Stimulated activated CD4-positive, alpha-beta T cell treated with anti-CD3 and anti-CD28 coated beads, Interleukin-4, amount 100 ng/mL, for 4 hours (primary cell): ENCODE measurements at regions not wholly inside any gene's neighbourhood (a gene's known extent, or its start where the extent isn't known, plus 50 kb on each side); places are given as distances from the start of the nearest gene placed in this dataset.

Source experiments
- DNase-seq, 2 experiments: peaks; one replicate each; pipeline ENCODE4 v3.0.0-alpha.2; 2020

DNA sequence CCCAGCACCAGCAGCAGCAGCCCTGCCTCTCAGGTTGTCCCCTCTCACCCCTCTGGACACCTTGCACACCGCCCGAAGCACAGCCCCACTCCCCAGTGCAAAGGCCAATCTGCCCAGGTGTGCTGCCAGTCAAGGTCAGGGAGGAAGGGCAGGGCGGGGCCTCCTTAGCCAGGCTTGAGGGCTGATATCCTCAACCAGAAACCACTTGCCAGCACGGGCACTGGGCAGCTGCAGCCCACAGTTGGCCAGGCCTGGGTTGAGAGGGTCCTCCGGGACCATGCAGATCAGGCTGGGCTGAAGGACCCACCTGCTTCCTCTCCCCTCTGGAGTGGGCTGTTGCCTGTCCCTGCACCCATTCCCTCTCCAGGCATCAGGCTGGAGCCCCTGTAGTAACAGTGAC is 588.3 kb downstream of the NPHP4 start:
- no peak for DNase-seq

DNA sequence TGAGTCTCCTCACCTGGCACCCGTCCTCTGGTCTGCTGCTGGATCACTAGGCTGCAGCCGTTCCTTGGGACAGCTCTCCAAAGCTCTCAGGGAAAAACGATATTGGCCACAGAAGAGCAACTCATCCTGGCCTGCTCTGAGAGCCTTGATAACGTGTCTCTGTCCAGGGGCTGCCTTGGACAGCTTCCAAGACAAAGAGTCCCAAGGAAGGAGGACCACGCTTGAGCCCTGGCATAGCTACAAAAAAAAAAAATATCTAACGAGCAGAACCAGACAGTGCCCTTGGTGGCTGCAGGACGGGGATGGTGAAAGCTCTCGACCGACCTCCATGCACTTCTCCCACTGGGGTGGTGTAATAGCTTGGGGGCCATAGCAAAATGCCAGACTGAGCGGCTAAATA is 589.6 kb downstream of the NPHP4 start:
- DNase-seq: no peak

DNA sequence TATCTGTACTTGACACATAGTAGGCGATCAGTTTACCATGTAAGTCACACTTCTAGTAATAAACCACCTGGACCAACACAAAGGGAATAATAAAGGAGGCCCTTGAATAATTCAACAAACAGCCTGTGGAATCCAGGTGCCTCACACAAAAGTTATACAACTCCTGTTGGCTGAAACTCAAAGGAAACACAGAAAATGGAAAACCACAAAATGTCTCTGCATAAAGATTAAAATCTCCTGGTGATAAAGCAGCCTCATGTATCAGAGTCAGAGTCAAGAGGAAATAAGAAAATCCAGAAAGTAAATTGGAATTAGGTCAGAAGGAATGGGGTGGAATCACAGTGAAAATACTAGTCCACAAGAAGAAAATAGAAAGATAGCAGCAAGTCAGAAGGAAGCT is 592.5 kb downstream of the NPHP4 start:
- DNase-seq: no peak

DNA sequence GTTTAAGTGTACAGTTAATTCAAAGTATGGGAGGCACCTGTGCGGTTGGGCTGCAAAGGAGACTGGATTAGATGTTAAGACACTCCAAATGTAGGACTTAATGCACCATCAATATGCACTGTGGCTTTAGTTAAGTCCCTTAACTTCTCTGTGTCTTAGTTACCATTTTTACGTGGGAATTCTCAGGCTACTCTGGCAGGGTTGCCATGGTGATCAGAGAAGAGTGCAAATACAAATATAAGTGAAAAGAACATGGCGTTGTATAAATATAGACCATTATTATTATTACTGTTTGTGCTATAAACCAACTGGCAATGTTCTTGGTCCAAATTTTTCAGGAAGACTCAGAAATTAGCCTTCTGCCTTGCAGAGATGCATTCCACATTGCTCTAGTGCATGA is 595.6 kb downstream of the NPHP4 start:
- DNase-seq: no peak

DNA sequence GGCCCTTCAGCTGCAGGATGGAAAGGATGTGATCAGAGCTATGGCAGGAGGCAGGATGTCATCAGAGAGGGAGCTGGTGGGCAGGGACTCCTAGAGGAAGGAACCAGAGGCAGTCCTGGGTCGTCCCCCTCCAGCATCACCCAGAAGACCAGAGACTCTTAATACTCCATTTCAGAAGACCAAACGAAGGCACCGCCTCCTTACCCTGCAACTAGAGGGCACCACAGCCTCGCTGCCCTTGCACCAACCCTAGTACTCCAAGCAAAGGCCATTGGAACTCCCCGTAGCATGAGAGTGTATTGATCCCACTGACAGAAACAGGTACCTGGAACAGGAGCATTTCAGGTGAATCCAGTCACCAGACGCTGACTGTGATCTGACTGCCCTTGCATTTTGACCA is 598.1 kb downstream of the NPHP4 start:
- no peak for DNase-seq

DNA sequence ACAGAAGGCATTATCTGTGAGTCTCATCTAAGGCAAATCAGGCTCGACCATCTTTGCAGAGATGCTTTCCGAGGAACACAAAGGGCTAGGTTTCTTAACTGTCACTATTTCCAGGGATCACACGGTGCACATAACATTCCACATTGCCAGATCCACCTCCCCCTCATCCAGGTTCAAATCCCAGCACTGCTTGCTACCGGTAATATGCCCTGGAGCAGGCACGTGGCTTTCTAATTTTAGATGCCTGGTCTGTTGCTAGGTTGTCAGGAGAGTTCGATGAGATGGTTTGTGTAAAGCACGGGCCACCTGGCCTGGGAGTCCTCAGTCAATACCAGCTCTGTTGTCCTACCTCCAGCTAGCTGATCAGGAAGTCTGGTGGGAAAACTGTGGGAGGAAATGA is 598.6 kb downstream of the NPHP4 start:
- DNase-seq: no peak

DNA sequence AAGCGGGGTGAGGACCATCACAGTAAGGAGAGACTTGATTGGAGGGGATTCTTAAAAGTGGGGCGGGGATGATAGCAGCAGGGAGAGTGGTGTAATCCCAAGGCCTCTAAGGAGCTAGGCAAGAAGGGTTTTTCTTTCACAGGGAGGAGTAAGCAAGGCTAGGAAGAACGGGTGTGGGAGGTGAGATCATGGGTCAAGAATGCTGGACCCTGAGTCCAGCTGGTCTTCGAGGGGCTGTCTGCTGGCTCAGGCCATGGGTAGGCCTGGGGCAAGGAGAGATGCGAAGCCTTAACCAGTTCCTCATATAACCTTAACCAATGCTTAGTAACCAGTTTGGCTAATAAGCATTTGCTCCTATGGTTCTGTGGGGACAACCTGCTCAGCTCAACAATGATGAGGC is 599.1 kb downstream of the NPHP4 start:
- no peak for DNase-seq

DNA sequence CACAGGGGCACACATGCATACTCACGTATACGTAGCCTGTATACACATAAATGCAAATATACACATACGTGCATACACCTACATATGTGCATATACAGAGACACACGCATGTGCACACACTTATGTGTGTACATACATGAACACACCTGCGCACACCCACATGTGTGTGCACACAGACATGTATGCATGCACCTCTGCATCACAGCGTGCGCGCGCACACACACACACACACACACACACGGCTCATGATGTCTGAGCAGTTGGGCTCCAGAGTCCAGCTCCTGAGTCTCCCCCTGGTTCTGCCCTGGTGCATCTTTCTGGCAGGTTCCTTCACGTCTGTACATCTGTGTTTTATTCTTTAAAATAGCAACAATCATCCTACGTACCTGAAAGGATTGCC is 600.5 kb downstream of the NPHP4 start:
- DNase-seq: no peak

DNA sequence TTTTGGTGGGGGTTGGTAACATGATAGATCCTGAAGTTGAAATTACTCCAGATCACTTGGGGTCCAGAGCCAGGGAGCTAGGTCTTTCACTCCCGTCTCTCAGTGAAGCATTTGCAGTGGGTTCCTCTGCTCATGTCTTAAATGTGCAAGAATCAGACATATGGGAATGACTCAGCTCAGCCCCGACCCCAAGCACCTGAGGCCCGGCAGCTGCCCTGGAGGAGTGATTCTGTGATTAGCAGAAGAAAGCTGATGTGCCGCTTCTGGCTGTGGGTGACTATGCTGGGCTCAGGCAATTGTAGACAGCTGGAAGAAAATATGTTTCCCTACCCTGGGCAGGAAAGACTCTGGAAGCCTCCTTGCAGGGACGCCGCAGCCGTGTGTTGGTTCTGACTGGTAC is 601.7 kb downstream of the NPHP4 start:
- no peak for DNase-seq

DNA sequence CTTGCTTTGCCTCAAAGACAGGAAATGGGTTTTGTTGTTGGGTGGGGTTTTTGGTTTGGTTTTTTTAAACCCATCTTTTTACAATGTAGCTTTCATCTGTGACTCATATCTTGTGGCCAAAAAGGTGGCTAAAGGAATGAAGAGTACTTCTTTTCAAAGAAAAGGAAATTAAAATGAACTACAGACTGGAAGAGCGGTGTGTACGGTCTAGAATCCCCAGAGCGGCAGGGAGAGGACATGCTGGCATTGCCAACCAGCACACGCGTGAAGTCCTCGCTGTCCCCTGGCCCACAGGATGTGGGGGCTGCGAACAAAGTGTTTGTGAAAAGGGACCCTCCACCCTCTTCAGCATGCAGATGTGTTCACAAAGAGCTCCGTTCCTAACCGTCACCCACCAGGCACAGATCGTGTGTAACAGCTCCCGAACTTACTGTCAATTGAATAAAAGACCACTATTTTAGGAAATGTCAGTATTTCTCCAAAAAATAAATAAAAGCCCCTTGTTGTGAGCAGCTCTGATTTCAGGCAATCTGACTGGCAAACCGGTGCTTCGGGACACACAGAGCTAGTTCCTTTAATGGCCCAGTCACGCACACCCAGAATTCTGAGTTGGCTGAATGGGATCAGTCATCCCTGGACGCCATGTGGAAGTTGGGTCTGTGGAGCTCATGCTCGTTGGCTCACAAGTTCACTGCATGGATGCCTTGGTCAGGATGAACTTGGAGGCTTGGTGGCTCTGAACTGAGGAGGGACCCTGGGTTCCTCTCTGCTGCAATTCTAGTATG is 602.9 kb downstream of the NPHP4 start:
- no peak for DNase-seq

DNA sequence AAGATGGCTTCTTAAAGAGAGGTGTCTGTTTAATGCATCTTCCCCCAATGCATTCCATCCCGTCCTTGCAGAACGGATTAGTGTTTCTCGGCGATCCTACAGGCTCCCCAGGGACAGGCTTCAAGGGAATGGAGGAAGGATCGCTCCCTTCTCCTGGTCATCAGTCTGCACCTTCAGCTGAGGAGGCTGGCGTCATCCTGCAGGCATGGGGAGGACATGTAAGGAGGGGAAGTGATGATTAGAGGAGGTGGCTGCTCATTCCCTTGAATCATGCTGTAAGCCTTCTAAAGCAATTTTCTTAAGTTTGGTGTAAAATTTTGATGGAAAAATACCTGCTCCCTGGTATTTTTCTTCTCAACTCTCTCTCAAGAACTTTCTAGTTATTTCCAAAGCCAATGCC is 603.6 kb downstream of the NPHP4 start:
- no peak for DNase-seq

DNA sequence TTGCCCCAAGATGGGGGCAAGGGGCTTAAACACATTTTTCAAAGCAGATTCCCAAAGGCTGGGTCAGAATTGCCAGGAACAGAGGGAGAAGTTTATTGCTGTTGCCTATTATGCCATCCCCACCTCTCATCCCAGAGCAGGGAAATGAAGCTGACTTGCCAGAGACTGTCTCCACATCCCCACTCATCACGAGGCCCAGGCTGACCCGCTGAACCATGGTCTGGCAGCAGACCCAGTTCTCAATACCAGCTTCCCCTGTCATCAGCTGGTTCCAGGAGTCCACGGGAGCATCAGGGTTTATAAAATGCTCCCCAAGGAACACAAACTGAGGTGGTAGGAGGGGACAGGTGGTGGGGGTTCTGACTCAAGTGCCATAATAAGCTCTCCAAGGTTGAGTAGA is 605.9 kb downstream of the NPHP4 start:
- DNase-seq: no peak

DNA sequence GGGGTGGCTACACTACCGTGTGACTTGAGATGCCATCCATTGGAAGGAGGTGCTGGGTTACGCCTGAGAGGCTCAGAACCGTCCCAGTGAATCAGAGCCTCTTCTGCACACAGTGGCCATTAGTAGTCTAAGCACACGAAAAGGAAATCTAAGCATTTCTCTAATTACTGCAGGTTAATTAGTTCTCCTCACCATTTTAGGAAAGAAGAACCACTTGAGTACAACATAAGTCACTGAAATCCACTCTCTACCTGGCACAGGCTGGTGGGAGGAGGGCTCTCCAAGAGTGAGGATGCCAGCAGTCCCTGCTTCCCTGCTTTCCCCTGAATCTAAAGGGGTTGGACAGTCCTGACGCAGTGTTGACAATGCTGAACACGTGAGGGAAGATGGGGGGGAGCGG is 606.3 kb downstream of the NPHP4 start:
- no peak for DNase-seq

DNA sequence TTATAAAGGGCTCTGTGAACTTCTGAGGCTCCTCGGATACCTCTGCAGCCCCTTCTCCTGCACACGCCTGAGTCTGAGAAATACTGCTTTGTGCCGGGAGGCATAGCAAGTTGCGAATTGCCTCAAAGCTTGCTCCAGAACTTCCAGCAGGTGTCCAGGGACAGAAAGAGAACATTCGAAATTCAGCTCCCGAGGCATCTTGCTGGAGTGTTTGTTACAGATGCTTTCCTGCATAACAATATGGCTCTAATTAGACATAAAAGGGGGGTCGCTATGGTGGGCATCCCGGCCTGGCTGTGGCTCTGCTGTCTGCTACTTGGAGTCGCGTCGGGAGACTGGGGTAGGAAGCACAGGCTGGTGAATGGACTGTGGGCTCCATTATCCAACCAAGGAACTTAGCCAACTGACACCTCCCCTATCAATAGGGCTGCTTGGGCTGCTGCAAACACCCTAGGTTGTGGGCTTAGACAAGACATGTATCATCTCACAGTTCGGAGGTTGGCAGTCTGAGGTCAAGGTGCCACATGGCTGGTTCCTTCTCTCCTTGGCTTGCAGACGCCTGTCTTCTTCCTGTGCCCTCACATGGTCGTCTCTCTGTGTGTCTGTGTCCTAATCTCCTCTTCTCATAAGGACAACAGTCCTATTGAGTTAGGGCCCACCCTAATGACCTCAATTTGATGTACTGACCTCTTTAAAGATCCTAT is 607.0 kb downstream of the NPHP4 start:
- no peak for DNase-seq

DNA sequence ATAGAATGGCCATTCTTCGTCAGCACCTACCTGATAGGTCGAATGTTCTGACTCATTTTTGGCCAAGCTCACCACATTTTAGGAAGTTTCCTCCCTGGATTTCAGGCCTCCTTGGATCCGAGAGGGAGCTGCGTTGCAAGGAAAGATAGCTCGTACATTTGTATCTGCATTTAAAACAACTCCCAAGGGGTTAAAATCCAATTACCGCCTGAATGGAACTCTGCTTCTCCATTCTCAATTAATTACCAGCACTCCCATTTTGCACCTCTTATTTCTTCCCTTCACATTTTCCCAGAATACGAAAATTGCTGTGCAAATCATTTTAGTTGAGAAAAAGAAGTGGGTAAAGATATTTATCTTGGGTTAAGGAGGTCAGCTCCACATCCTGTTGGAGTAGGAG is 610.7 kb downstream of the NPHP4 start:
- no peak for DNase-seq

DNA sequence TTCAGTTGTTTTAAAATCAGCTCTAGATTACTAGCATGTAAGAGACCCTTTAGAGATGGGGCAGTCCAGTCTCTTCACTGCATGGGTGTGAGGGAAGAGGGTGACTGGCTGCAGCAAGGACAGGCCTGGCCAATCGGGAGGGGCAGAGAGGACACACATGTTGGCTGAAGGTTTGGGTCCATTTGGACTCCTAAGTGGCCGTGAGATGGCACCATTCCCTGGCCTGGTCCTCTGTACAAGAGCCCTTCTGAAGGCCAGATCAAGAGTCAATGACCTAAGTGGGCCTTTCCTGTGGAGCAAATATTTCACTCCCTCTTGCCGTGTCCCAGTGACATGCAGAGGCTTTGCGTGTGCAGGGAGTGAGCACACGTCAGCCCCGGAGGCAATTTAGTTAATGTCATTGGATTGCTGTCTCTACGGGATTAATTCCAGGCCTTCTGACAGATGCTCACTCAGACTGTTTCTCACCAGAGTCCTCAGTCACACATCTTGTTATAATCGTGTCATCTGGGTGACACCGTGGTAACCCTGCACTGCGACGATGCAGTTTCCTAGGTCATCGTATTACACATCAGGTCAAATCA is 613.0 kb downstream of the NPHP4 start:
- no peak for DNase-seq

DNA sequence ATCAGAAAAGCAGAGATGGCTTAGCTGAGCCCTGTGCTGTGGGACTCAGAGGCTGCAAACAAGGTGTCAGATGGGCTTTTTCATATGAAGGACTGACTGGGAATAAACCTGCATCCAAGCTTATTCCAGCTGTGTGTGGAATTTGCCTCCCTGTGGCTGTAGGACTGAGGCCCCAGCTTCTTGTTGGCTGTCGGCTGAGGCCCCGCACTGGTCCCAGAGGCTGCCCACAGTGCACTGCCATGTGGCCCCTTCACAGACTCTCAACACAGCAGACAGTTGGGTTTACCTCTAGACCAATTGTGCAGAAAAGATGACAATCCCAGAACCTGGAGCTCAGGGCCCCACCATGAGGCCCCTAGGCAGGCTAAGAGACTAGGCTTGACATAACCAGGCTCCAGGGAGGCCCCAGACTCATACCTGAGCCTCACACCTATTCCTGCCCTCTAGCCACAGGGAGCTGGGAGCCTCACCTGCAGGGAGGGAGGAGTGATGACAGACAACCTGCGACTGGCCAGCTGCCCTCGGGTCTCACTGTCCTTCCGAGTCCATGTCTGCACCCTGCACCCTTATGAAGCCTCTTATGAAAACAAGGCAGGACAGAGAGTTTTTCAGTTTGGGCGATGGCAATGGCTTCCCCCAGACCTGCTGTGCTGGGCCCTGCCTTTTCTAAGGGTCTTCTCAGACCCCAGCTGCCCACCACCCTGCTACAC is 615.5 kb downstream of the NPHP4 start:
- DNase-seq: no peak

DNA sequence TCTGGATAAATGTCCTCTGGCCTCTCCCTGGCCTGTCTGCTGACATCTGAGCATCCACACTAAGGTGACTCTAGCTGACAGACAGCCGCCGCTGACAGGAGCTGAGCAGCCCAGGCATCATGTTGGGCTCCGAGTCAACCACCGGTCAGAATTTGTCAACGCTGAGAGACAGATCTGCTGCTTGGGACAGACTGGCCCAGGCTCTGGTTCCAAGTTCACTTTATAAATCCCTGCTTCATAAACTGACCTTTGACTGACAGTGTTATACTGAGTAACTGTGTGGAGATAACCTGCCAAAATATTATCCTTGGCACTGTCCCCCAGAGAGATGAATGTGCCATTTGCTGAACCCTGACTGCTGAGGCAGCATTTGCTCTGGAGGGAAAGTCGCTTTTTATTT is 616.7 kb downstream of the NPHP4 start:
- DNase-seq: no peak

DNA sequence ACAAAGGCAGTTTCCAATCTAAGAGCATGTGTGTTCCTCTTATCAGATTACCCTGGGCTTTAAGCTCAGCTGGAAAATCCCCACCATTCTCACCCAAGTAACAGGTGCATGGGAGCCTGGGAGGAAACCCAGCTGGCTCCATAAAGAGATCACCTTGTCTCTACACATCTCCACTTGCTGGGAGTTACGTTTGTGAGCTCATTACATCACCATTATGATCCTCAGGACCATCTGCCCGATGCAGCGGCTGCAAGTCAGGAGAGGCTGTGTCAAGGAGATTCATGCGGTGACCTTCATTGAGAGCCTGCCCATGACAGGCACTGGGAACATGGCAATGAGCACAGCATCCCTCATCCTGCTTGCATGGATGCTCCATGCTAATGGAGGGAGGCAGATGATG is 618.0 kb downstream of the NPHP4 start:
- DNase-seq: no peak

DNA sequence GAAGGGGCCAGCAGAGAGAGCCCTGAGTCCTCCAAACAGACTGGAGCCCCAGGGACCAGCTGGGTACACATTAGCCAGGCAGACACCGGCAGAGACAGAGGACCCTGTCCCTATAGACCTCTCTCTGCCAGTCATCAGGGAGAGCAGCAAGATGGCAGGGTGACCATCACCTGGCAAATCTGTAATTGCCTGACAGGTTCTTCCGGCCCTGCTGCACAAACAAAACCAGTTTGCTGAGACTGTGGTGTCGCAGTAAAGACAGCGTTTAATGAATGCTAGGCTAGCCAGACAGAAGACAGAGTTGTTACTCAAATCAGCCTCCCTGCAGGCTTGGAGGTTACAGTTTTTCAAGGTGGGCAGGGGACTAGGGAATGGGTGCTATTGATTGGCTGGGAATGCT is 618.9 kb downstream of the NPHP4 start:
- no peak for DNase-seq

DNA sequence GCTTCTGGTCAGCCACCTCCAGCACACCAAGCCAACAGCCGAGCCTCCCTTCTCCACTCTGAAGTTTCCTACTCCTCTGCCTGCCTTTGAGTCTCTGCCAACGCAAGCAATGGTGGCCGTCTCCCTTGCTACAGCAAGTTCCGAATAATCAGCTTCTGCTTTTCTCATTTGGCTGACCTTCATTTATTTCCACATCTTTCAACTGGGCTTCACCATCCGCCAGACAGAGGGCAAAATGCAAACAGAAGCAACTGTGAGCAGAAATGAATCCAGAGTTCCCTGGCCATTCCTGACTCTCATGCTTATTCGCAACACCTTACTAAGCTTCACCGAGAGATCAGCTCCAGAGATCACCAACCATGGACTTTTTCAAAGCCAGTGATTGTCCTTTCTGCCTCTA is 621.0 kb downstream of the NPHP4 start:
- DNase-seq: no peak

DNA sequence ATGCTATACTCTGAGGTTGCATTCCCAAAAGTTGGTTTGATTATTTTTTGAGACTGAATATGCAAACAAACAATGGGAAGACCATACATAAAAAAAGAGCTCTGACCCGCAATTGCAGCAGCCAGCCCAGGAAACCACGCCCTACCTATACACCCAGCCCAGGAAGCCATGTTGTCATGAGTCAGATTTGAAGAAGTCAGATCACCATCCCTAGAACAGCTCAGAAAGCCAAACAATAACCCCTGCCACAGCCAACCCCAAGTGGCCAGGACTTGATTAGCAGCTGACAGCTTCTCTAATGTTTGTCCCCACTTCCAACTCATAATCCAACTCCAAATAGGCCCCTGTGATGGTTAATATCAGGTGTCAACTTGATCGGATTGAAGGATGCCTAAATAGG is 621.9 kb downstream of the NPHP4 start:
- no peak for DNase-seq

DNA sequence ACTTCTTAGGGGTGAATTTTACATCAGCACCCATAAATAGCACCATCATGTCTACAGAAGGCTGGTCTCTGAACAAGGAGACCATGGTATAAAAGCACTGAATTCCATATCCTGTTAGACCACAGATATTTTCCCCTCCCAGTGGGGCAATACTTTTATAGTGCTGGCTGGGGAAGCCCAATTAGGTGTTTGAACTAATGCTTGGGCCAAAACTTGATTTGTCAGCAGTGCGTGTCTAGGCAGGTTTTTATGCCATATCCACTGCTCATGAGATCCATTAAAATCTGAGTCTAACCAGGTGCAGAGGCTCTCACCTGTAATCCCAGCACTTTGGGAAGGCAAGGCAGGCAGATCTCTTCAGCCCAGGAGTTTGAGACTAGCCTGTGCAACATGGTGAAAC is 623.0 kb downstream of the NPHP4 start:
- DNase-seq: no peak

DNA sequence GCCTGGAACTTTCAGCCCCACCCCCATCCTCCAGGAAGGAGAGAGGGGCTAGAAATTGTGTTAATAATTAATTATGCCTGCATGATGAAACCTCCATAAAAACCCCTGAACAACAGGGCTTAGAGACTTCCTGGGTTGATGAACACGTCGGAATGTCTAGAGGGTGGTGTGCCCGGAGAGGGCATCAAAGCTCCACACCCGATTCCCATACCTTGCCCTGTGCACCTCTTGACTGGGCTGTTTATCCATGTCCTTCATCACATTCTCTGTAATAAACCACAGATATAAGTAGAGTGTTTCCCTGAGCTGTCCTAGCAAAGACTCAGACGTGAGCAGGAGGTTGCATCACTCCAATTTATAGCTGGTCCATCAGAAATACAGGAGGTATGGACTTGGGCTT is 624.0 kb downstream of the NPHP4 start:
- no peak for DNase-seq
